T follicular helper cell (primary cell): ENCODE measurements at regions not wholly inside any gene's neighbourhood (a gene's known extent, or its start where the extent isn't known, plus 50 kb on each side); places are given as distances from the start of the nearest gene placed in this dataset.

Experiments used
- DNase-seq: peaks from one replicate; pipeline ENCODE4 v3.0.0-alpha.2; 2020; ENCODE audit warnings: low read depth

DNA sequence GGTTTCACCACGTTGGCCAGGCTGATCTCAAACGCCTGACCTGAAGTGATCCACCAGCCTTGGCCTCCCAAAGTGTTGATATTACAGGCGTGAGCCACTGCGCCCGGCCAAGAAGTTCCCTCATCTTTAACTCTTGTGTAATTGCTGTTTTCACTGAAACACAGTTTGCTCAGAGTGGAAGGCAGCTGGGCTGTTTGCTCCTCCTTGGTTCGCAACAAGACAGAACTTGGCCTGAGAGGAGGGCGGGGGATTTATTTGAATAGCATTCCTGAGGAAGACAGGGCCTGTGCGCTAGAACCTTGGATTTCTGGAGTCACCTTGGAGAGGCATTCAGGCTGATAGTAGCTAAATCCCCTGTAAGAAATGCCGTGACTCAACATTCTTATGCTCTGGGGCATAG is 226.7 kb upstream of the MCTP2 start:
- DNase-seq: no peak

DNA sequence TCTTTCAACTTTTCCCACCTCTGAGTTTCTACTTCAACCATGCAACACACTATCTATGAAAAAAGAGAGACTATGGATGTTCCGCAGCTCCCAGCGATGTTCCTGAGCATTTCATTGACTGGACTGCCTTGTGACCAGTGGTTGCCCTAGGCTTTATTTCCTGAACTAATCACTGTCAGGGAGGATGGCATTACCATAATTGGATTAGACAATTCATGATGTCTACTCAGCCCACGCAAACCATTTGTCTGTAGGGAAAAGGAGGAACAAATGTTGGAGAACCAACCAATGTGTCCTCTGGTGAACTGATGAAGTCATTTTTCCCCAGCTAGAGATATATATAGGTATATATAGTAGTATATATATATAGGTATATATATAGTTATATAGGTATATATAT is 229.3 kb upstream of the MCTP2 start:
- DNase-seq: no peak

DNA sequence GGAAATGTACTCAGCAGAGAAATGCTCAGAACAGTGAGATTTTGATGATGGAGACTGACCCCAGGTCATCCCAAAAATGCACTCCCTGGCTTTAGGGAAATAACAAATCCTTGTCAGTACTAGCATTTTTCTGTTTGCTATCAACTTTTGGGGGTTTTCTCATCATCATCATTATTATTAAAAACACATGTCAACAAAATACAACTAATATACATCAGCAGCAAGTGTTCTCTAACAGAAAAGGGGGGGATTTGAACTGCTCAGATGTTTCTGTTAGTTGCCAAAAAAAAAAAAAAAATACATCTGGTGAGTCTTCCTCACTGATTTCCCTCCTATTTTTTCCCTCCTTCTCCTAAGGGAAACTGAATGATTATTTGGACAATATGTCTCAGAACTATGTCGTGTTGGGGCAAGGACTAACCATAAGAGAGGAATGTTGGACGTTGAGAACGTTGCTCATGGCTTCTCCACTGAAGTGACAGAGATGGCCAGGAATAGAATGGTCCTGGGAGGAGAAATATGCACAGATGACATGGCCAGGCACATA is 230.0 kb upstream of the MCTP2 start:
- no peak for DNase-seq

DNA sequence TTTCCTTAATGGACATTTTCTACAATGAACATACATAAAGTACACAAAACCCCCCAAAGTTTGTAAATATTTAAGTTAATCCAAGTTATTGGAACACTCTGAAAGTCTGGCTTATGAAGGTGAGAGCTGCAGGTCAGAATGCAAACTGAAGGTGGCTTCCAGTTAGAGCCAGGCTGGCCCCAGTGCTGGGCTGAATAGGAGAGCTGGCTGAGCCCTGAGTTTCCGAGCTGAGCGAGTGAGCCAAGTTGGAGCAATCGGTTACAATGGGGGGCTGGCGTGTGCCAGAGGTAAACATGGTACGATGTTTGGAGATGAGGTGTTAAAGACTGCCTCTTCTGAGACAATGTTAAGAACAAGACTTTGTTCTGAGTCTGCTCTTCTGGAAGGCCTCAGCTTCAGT is 230.8 kb upstream of the MCTP2 start:
- DNase-seq: no peak

DNA sequence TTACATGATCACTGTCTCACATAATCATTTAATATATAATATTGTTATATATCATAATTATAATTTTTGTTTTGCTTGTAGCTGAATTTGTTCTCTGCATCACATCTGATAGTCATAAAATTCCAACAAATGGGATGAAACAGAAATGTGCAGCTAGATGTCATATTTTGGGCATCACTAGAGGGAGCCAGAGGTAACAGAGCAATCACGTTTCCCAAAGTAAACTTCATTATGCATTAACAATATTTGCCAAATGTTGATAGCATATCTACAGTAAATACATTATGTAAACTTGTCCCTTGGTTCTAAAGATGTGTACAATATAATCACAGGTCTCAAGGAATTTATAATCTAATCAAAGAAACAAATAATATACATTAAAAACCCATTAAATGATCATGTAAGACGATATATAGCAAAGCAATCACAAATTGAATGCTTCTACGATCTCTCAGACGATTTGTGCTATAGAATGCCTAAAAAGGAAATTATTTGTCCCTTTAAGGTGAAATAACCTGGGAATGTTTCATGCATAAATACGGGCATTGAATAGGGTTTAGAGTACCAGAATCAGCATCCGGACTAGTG is 234.2 kb upstream of the MCTP2 start:
- no peak for DNase-seq

DNA sequence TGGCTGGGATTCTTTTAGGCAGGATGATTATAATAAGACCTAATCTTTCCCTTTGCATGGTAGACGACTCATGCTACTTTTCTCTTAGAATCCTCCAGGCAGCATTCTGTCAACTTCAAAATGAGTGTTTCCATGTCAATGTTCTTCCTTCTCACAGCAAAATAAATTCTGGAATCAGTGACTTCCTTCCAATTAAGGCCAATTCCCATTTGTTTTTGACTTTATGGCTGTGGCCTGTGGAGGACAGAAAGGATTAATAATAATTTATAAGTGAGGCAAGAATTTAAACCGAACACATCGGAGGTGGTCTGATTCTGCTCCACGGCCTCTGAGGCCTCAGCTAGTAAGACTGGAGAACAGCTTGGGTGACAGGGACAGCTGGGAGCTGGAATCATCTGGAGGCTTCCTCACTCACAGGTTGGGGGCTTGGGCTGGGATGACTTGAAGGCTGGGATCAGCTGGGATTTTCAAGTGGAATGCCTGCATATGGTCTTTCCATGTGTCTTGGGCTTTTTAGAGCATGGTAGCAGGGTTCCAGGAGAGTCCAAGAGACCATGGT is 241.8 kb upstream of the MCTP2 start:
- no peak for DNase-seq

DNA sequence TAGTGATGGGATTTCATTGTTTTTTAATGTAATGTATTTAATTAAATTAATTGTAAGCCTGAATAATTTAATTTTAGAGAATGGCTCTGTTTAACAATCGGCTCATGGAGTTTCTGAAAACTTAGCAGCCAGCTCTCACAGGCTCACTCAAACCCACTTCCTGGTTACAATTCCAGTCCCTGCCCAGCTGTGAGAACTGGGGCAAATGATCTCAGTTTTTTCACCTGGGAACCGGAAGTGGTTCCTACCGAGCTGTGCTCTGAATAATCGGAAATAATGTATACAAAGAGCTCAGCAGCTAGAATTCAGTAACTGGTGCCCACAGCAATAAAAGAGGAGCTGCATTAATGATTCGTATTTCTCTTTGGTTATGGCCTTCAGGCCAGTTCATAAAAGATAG is 244.3 kb upstream of the MCTP2 start:
- DNase-seq: no peak

DNA sequence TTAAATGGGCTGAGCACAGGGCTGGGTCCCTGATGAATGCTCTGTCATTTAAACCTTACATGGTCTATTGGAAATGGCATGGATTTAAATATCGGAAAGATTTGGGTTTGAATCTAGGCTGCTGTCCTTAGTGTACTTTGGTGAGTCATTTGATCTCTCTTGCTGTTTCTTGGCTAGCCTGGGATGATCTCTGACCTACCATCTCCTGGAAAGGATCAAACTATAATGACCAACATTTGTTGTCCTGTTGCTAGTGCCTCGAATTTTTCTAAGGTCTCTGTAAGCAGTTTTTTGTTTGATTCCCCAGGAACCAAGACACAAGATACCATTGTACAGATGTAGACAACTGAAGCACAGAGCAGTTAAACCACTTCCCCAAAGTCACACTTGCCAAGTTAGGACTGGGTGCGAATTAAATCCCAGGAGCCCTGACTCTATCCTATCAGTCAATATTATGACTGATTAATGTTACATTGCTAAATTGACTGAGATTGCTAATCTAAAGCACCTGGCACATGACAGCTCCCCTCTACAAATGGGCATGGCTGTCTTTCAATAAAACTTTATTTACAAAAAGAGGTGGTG is 244.9 kb upstream of the MCTP2 start:
- no peak for DNase-seq

DNA sequence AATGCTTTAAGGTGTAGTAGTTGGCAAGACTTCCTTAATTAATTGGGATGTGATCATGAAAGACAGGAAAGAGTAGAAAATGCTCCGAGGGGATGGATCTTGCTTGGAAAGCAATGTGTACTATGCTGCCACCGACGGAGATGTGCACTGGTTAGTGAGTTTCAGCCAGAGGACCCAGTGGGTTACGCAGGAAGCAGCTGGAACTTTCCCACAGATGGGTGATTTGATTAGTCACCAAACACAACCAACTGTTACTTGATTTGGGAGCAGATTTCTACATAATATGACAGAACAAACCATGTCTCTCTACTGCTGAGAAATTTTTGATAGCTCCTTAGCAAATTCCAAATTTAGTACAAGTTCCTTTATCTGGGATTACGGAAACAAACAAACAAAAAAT is 245.4 kb upstream of the MCTP2 start:
- DNase-seq: no peak

DNA sequence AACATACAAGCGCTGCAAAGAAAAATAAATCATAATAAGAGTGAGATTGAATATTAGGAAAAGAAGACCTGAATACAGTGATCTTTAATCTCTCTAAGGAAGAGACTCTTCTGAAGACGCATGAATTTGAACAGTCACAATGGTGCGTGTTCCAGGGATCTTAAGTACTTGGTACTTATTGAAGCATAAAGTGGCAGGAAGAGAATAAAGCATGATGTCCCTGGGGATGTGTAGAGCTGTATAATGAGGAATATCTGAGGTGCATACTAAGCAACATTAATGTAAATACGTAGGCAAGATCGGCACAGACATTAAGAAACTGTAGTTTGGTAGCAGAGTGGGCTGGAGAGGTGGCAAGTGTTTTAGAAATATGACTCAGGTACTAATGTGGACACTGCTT is 246.2 kb upstream of the MCTP2 start:
- DNase-seq: no peak

DNA sequence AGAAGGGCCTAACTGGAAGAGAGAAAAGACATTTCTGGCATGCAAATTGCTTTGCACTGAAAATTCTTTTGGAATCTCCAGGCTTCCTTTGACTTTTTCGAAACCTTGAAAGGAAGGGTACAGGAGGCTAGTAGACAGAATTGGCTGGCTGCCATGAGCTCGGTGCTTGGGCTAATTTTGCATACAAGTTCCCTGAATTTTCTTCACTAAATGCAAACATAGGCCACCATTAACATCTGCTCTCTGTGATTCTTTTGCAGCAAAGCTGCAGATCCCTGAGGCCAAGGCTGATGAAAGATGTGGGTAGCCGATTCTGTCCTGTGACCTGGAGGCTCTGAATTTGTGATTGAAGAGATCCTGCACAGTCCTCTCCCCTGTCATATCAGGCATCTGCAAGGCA is 247.8 kb upstream of the MCTP2 start:
- DNase-seq: no peak

DNA sequence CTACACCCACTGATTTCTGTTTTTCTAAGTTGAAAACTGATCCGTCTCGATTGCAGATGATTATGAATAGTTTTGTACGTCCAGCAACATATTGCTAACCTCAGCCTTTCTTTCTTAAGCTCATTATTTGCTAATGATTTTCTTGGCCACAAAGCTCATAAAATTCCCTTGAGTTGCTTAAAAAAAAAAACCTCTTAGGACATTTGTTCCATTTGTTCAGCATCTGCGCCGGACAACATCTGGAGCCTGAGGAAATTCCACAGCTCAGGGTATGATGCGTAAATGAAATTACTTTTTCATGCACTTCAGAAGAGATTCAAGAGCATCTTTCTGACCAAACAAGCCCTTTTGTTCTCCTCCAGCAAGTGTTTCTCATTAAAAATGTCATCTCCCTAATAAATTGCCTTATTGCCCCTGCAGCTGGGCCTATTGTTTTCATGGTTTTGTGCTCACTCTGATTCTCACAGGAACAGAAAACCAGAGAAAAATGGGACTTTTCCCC is 249.1 kb upstream of the MCTP2 start:
- DNase-seq: no peak

DNA sequence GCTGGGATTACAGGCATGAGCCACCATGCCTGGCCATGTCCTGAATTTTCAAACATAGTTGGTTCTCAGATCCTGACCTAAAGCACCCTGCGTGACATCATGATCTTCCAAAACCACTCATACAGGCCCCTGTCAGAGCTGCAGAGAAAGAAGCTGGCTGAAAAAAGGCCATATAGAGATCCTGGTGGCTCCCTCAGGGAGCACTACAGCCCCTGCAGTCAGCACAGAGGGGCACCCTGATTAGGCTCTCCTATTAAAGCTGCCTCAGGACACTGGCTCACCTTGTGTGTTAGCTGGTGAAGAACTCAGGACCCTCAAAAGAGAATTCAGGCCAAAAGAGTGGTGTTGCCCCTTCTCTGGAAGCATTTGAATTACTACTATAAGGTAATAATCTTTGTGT is 249.7 kb upstream of the MCTP2 start:
- no peak for DNase-seq

DNA sequence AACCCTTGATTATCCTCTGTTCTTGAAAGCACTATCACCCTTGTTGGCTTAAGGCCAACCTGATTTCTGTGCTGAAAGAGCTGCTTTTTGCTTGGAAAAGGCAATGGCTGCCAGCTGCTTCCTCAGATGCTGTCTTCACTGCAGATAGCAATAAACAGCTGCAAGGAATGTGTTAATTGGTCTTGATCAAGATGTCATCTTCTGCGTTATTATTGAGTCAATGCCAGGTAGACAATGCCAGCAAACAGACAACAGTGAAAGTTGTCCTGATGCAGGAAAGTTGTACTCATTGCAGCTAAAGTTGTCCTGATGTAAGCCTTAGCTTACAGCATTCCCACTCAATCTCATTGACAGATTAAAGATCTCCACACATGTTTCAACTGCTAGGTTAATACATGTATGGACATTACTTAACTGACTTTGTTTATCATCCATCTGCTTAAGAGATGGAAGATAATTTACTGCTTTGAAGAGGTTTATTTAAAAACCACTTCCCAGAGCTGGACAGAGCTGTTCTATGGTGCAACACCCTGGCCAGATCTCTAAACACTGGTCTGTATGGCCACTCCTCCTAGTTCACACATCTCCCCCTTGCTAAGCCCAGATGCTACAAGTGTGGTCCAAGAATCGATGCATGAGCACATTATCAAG is 251.0 kb upstream of the MCTP2 start:
- DNase-seq: no peak

DNA sequence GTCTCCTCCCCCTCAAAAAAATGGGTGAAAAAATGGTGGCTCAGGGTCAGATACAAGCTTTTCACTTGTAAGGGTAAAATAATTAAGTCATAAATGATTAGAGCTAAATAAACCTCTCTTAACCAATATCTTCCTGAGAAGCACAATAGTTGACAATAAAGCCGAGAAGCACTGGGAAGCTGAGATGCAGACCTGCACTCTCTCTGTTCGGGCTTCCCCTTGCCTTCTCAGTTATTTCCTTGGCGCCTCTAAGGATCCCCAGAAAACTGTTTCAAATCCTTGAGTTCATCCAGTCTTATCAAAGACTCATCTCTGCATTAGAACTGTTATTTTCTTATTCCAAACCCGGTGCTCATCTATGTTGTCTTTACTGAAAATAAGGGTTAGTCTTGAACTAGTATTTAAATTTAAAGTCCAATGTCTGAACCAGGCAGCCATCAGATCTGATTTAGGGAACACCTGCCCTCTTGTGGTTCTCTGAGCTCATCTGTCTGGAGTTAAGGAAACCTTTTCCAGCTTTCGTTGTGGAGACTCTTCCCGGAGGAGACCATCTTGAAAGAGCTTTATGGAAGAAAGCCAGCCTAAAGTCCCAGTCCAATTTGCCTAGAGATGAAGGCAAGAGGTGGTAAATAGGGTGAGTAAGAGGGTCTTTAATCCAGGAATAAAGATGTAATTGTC is 256.4 kb upstream of the MCTP2 start:
- no peak for DNase-seq

DNA sequence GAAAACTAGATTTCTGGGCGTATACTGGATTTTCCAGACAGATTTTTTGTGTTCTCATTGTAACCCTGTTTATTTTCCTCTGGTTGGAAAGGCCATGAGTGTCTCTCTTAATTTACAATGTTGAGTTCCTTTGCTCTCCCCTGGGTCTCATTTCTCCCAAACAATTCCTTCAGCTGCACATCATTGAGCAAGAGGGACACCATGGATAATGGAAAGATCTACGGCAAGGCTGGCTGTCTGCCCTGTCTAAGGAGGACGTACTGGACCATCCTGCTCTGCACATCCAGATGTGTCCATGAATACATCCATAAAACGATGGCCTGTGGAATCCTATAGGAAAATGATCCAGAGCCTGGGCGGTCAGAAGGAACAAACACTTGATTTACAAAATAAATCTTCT is 258.1 kb upstream of the MCTP2 start:
- DNase-seq: no peak

DNA sequence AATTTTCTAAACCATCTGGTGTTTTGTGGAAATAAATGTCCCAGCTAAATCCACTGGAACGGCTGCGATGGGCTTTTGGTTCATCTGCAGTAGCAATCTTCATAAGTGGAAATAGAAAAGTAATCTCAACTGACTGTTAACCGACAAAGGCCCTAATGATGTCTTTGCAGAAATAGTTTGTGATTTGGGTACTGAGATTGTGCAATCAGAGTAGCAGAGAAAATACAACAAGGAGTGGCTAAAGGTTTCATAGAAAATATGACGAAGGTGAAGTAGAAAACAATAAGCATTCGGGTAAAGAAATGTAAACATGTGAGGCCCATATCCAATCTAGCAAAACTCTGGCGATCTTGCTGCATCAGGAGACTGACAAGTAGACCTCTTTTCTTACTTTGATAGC is 262.6 kb upstream of the MCTP2 start:
- DNase-seq: no peak

DNA sequence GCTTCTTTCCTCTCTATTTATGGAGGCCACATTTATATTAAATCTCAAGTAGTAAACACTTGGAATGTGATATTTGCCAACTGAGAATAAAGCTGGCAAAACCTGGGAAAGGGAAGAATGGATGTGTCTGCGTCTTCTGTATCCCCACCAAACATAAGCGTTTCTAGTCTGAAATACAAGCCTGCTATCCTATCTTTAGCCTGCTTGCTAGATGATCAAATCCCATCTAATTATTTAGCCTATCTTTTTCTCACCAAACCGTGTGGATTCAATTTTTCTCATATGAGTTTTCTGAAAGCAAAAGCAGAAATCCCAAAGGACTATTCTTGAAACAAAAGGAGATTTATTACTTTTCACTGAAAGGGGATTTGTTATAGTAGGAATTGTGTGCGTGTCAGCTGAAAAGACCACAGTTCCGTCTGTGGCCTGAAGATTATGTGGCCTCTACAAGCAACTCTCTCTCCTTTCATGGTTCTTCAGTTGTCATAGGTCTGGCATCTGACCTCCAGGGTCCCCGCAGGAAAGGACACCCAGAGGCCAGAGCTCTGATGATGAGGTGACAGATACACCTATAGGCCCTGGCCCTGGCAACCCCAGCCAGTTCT is 266.0 kb upstream of the MCTP2 start:
- DNase-seq: no peak

DNA sequence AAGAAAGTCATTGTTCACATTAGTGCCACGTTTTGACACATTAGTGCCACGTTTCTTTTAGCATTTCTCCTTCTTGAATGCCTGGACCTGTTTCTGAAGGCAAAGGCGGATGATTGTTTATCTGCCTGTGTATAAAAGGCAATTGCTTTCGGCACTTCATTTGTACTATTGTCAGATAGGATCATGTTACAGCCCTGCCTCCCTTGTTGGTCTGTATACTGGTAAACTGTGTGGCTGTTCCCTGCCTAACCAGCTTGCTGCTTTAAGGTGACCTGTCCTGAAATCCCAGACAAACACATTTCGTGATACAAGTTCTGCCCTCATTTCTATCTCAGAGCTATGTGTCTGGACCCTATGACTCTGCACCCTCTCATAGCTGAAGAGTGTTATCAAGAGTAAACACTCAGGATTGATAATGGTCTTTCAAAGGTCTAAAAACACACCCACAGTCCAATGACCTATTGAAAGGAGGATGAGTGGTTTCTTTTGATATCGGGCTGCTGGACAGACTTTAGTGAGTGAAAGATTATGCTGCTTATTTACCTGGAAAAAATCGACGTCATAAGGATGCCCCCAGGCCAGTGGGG is 276.3 kb upstream of the MCTP2 start:
- no peak for DNase-seq

DNA sequence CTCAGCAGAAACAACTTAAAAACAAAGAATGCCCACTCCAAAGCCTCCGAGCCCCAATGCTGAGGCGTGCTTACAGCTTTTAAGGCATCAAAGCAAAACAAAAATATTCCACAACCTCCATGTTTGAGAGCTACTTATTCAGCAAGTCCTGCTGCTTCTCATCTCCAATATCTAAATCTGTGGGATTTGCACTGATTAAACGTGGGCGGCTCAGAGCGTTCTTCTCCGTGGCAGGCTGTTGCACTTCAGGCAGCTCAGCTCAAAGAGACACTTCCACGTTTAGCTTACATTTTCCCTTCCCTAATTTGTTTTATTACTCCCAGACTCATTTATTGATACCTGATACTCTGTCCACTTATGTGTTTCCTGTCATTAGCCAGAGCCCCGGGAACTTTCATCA is 282.6 kb upstream of the MCTP2 start:
- no peak for DNase-seq

DNA sequence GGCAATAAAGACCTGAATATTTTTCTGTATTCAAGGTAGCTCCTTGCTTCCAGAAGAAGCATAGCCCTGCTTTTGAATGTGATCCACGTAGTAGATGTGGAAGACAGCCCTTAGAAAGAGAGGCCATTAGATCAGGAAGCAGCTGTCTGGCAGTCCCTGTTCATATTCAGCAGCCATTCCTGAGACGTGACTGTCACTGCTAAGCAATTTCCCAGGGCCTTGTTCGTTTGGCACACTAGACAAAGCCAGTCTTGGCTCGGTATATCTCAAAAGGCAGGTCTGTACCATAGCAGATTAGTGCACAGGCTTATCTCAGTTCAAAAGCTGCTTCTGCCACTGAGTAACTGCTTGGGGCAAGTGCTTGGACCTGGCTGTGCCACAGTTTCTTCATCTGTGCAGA is 287.8 kb upstream of the MCTP2 start:
- no peak for DNase-seq

DNA sequence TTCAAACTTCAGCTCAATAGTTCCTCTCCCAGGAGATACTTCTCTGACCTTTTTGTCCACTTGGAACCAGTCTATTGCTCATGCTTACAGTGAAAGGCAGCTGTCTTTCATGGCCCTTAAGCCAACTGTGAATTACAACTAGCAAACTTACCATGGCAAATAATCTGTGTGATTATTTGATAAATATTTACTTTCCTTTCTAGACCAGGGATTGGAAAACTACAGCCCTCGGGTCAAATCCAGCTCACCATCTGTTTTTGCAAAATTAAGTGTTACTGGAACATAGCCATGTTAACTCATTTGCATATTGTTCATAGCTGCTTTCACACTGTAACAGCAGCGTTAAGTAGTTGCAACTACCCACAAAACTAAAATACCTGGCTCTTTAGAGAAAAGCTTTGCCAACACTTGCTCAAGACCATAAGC is 289.1 kb upstream of the MCTP2 start:
- no peak for DNase-seq
